GM18858 (cell line): ENCODE measurements at regions not wholly inside any gene's neighbourhood (a gene's known extent, or its start where the extent isn't known, plus 50 kb on each side); places are given as distances from the start of the nearest gene placed in this dataset.
"Not testable (repeated sequence)": the region's sequence is repeated elsewhere in the genome, so short reads cannot be mapped to it uniquely, and the experiment has no call there.

ENCODE experiments used
- ATAC-seq: cut with Tn5 transposase; IDR thresholded peaks from one replicate; pipeline ENCODE4 v1.9.1; 2021; ENCODE audit not compliant: unreplicated experiment

DNA sequence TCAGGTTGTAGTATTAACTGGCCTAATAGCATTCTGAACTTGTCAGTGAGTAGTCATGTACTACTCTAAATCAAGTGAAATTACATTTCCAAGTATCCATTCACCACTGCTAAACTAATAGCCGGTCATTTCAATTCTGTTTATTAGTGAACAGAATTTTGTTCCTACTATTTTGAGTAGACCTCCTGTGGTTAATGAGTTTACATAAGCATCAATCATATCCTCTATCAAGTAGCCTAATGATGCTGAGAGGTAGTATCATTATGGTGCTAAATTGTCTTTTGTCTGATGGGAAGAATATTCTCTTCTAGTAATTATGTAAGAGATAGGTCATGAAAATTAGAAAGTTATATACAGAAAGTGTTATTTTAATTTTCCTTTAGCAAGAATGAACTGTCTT, 602.8 kb downstream of the KCNT2 start:
- no peak for ATAC-seq

DNA sequence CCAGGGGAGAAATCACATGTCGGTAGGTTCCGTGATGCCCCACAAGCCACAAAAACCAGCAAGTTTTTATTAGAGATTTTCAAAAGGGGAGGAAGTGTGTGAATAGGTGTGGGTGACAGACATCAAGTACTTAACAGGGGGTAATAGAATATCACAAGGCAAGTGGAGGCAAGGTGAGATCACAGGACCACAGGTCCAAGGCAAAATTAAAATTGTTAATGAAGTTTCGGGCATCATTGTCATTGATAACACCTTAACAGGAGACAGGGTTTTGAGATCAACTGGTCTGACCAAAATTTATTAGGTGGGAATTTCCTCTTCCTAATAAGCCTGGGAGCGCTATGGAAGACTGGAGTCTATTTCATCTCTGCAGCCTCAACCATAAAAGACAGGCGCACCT, 603.9 kb downstream of the KCNT2 start:
- not testable (repeated sequence) for ATAC-seq

DNA sequence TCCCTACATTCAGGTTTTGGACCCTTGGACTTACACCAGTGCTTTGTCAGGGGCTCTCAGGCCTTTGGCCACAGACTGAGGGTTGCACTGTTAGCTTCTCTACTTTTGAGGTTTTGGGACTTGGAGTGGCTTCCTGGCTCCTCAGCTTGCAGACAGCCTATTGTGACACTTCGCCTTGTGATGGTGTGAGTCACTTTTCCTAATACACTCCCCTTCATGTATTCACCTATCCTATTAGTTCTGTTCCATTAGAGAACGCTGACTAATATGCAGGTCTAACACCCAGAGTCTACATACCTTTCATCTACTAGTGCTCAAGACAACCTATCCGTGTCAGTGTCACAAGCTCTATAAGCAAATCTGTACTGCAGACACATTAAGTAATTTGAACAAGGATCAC, 605.3 kb downstream of the KCNT2 start:
- no peak for ATAC-seq

DNA sequence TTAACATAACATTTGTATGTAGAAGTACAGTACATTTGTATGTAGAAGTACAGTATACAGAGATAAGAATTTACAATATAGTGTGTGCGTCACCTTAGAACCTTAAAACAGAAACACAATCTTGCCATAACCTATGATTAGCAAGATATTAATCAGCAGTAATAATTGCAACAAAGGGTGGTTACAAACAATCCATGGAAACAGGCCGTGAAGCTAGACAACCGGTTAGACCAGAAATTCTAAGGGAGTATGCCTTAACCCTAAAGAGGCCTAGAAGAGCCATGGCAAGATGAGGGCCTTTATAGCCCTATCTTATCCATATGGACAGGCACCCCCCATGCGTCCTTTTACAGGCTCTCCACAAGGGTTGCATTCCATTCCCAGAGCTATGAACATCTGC, 605.9 kb downstream of the KCNT2 start:
- ATAC-seq, result not testable (repeated sequence)

DNA sequence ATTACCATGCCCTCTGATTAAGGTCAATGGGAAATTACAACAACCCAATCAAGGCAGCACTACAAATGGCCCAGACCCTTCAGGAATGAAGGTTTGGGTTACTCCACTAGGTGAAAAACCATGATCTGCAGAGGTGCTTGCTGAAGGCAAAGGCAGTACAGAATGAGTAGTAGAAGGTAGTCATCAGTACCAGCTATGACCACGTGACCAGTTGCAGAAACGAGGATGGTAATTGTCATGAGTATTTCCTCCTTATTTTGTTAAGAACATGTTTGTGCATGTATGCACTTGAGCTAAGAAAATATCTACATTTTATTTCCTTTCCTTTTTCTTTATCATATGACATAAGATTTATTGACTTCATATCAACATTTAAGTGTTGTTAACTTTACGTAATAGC, 607.1 kb downstream of the KCNT2 start:
- ATAC-seq, result no peak

DNA sequence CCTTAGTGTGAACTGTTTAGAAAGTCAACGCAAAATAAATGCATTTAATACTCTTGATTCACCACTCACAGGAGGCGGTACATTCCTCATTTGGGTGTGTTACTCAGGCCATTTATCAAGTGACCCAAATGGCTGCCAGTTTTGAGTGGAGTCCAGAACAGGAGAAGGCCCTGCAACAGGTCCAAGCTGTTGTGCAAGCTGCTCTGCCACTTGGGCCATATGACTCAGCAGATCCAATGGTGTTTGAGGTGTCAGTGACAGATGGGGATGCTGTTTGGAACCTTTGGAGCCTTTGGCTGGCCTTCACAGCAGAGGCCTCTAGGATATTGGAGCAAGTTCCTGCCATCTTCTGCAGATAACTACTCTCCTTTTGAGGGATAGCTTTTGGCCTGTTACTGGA, 609.2 kb downstream of the KCNT2 start:
- no peak for ATAC-seq

DNA sequence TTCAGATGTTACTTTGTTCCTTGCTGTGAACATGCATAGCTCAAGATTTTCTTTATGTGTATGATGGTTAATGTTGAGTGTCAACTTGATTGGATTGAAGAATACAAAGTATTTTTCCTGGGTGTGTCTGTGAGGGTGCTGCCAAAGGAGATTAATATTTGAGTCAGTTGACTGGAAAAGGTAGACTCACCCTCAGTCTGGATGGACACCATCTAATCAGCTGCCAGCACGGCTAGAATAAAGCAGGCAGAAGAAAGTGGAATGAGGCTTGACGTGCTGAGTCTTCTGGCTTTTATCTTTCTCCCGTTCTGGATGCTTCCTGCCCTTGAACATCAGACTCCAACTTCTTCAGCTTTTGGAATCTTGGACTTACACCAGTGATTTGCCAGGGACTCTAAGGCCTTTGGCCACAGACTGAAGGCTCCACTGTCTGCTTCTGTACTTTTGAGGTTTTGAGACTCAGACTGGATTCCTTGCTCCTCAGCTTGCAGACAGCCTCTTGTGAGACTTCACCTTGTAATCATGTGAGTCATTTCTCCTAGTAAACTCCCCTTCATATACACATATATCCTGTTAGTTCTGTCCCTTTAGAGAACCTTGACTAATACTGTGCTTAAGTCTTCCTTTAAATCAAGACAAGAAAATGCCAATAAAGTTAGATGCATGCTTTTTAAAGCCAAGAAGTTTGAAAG, 626.6 kb downstream of the KCNT2 start:
- ATAC-seq, result no peak

DNA sequence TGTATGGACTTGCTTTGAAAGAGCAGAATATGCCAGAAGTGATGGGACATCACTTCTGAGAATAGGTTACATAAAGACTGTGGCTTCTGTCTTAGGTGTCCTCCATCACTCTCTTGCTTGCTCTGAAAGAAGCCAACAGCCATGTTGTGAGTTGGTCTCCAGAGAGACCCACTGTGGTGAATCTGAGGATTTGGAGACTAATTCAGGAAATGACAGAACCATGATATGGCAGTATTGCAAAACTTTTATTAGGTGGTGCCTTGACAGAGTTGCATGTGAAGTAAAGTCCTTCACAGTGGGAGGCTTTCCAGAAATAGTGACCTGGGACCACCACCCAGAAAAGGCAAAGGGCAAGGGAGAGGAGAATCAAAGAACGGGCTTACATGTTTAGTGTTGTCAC, 628.6 kb downstream of the KCNT2 start:
- no peak for ATAC-seq

DNA sequence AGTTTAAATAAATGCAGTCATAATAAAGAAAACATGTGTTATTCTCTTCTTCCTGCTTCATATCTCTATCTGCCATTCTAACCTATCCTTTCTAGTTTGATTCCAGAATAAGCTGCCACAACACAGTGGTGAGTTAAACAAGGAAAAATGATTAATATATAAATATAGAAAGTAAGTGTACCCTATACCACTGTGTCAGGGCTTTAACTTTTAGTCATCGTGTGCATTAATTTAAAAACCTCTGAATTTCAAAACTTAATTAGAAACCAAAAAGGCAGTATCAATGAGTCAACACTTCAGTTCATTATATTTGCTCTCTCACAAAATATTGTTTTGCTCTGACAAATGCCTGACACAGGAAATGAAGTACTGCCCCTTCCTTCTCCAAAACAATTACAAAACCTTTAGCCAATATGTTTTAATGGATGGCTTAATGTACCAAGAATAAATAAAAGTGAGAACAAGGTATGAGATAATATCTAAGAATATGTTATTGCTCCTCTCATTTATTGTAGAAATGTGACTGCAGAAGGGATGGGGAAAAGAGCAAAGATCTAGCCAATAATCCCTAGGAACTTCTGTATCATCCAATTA, 634.8 kb downstream of the KCNT2 start:
- ATAC-seq, result no peak

DNA sequence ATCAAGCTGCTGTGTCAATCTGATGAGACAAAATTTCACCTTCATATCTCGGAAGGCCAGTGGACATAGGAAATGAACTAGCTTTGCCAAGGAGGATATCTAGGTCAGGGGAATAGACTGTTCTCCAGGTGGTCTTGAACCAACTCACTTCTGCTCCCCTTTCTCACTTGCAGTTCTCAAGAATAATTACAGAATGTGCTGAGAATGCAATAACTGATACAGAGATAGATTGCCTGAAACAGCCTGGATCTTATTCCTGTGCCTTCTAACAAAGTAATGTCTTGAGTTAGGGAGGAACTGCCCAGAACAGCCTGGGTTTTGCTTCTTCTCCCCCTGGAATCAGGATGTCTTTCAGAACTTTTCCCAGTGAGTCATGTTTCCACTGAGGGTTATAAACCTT, 636.7 kb downstream of the KCNT2 start:
- no peak for ATAC-seq

DNA sequence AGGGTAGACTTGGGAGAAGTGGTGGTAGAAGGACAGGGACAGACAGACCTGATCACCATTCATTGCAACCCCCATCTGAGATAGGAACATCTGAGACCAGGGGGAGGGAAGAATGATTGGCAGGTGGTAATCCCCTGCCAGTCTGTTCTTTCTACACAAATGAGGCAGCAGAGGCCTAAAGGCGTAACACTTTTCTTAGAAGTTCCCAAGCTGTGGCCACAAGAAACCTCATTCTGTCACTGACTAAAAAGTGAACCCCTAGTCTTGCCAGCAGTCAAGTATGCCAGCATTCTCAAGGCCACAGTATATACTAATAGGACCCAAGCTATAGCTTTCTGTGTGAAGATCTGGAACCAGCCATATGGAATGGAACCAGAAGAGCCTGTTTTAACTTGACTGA, 638.0 kb downstream of the KCNT2 start:
- no peak for ATAC-seq

DNA sequence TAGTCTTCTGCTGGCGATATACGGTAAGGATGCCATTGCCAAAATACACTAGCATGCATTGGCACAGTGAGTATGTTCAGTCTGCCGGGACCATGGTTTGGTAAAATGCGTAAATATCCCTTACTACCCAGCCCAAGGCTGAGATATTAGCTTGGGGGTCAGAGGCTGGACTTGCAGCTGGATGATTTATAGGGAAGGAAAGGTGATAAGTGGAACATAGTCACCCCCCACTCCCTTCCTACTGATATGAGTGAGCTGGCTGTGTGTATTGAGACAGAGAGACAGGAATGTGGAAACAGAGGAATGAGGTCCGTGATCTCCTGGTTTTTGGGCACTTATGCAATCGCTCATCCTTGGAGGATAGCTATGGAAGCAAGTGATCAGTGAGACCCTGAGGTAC, 642.8 kb downstream of the KCNT2 start:
- no peak for ATAC-seq

DNA sequence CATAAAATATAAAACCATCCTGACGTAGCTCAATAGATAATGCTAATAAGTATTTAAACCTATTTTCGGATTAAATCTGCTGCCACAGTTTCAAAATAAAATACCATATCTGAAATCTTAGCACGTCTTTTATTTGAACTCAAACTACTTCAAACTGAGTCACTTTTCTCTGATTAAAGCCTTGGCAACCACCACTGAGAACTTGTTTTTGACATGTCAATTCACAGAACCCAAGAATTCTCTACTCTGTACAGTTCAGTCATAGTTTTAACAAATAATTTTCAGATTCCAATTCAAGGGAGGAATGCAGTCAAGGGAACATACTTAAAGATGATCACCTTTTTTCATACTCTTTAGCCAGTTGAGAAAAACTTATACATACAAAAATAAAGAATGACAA, 643.2 kb downstream of the KCNT2 start:
- no peak for ATAC-seq

DNA sequence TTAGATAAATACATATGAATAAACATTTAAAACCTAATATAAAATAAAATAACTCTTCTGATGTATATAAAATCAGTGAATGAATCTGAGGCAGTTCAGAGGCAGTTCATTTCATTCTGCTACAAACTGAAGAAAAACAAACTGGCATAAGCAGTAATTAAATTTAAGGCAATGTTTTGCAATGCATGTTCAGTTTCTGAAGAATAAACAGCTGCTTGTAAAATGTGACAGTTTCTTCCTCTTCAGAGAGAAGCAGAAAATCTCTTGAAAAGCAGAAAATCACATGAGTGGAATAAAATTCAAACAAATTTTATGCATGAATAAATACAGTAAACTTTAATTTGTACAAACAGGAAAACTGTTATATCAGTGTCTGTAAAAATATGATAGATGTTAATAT, 643.7 kb downstream of the KCNT2 start:
- ATAC-seq, result no peak

DNA sequence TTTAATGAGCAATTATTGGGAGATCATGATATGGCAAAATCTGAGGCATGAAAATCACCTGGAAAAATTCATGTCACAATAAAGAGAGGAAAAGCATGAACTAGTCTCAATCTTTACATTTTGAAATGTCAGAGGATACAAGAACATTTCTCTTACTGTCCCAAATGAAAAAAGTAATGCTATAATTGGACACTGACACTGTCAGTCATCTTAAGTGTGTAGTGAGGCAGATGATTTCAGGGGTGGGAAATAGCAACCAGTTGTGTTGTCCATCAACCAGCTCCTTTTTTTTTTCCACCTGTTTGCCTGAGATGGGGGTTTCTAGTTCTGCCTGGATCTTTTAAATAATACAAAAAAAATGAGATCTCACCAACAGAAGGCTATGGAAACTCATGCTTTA, 646.2 kb downstream of the KCNT2 start:
- ATAC-seq, result no peak

DNA sequence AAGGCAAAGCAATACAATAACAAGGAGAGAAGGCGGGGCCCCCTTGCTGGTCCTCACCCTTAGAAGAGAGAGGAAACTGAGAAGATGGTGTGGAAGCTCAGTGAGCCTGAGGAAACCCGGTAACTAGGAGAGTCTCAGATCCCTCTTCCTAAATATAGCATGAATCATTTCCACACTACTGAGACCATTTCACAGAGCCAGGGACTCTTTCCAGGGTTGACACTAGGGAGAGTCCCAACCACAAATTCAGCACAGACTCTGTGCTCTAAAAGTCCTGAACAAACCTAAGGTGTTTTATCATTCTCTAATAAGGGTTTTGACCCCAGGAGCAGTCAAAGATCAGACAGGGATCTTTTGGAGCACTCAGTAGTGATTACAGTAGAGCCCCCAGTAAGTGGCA, 647.7 kb downstream of the KCNT2 start:
- no peak for ATAC-seq

DNA sequence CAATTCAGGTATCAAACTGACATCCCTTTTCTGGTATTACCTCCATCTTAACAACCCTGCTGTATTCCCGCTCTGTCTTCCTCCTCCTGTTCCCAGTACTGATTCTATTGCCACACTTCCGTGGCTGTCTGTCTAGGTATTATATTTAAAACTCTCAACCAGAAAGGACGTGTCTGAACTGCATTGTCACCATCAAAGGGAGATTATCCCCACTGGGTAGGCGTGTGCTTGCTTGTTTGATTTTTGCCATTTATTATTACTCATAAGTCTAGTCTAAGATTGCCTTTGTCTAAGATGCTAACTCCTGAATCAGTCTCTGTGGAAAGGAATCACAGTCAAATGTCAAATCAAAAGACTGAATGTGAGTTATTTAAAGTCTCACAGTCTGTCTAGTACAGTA, 650.1 kb downstream of the KCNT2 start:
- ATAC-seq, result no peak

DNA sequence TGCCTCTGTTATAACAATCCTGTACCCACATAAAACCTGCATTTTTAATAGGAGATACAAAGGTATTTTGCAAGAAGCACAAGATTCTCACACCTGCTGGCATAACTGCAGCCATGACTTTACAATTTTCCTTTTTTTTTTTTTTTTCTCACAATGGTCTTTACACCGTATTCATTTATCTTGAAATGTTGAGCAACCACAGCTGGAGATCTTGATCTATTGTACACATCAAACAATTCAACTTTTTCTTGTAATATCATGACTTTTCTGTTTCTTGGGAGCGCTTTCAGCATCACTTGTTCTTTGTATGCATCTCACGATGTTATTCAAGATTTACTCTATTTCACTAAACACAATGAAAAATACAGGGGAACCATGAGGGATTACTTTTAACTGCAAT, 651.4 kb downstream of the KCNT2 start:
- no peak for ATAC-seq

DNA sequence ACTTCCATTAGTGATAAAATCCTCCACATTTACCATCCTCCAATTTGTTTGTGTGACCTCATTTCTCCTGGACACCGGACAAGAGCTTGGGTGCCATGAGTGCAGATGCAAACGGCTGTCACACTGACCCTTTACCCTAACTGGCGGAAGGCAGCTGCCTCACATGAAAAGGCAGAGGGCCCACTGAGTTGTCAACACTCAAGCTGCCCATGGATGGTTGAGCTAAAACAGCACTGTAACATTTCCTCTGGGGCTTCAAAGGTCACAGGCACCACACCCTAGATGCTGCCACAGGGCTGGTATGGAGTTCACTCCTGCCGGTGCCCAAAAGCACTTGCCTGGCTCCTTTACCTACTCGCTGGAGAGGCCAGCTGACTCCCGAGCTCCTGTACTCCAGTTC, 653.4 kb downstream of the KCNT2 start:
- no peak for ATAC-seq

DNA sequence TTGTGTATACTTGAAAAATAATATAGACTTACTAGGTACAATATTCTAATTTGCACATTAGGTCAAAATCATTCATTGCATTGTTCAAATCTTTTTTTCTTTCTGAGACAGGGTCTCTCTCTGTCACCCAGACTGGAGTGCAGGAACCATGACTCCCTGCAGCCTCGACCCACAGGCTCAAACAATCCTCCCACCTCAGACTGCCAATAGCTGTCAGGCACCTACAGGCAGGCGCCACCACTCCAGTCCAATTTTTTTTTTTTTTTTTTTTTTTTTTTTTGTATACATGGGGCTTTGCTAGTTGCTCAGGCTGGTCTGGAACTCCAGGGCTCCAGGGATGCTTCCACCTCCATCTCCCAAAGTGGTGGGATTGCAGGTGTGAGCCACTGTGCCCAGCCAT, 656.9 kb downstream of the KCNT2 start:
- ATAC-seq, result no peak

DNA sequence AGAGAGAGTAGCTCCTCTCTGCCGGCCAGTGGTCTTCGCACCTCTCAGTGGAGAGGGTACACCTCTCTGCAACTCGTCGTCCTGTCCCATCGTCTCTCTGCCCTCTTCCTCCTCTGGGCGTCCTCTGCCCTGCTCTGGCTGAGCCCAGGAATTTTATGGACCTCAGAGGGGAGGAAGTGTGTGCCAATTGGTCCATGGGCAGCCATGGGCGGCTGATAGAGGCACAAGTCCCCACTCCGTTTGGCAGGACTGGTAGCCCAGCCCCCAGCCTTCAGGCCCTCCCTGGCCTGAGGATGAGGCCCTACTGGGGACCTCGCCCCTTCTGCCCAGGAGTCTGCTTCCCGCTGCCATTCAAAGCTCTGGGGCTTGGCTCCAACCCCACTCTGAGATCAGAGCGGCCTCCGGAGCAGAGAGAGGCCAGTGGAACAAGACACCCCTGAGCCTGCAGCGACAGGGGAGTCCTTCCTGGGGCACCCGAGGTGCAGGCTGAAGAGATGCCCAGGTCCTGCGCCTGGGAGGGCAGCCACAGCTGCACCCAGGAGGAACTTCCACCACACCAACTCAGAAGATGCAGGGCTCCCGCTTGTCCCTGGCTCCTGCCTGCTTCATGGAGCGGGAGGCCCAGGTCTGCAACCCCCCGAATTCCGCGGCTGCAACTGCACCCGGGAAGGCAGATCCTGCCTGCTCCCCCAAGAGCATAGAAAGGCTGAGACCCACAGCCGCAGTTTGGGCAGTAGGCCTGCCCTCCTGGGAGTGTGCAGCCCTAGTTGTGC, 659.9 kb downstream of the KCNT2 start:
- no peak for ATAC-seq

DNA sequence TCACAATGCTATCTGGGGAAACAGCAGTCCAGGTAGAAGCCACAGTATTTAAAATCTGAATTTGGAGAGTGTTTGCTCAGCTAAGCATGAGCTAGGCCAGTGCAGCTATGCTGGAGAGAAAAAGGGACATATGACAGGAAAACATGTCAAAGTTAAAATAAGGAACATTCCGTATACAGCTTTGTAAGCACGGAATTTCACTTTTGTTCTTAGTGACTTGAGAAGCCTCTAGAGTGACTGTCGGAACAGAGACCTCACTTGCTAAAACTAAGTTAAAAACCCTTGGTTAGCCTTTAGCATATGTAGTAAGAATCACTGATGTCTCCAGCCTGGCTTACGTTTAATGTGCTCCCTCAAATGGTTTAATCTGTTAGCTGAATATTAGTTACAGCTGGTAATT, 661.7 kb downstream of the KCNT2 start:
- no peak for ATAC-seq
